ENCODE measurements at regions not wholly inside any gene's neighbourhood (a gene's known extent, or its start where the extent isn't known, plus 50 kb on each side); places are given as distances from the start of the nearest gene placed in this dataset.

GRCh38 chr1:58367217-58367616 is 179.3 kb downstream of the OMA1 start:
- no peak for DNase-seq

GRCh38 chr1:58365328-58365727 is 181.2 kb downstream of the OMA1 start:
- DNase-seq, result no peak

- no peak for DNase-seq
Observed at GRCh38 chr1:58363585-58363984, 182.9 kb downstream of the OMA1 start.

GRCh38 chr1:58361134-58361533 is 185.4 kb downstream of the OMA1 start:
- no peak for DNase-seq

- no peak for DNase-seq
Observed at GRCh38 chr1:58358346-58358745, 188.2 kb downstream of the OMA1 start.

- no peak for DNase-seq
Observed at GRCh38 chr1:58356402-58356801, 190.1 kb downstream of the OMA1 start.

GRCh38 chr1:58353168-58353567 is 193.4 kb downstream of the OMA1 start:
- no peak for DNase-seq

GRCh38 chr1:58352476-58353092 is 193.9 kb downstream of the OMA1 start:
- DNase-seq, result no peak

- DNase-seq, result no peak
Observed at GRCh38 chr1:58346036-58346355, 200.5 kb downstream of the OMA1 start.

GRCh38 chr1:58345215-58346035 is 201.1 kb downstream of the OMA1 start:
- no peak for DNase-seq

GRCh38 chr1:58340185-58340584 is 206.3 kb downstream of the OMA1 start:
- no peak for DNase-seq

- no peak for DNase-seq
Observed at GRCh38 chr1:58338081-58338480, 208.4 kb downstream of the OMA1 start.

- DNase-seq, result no peak
Observed at GRCh38 chr1:58333511-58333910, 213.0 kb downstream of the OMA1 start.

- no peak for DNase-seq
Observed at GRCh38 chr1:58331156-58331555, 215.4 kb downstream of the OMA1 start.

- DNase-seq, result no peak
Observed at GRCh38 chr1:58325866-58326265, 220.7 kb downstream of the OMA1 start.

GRCh38 chr1:58324558-58324957 is 222.0 kb downstream of the OMA1 start:
- no peak for DNase-seq

GRCh38 chr1:58318157-58319005 is 228.1 kb downstream of the OMA1 start:
- no peak for DNase-seq

GRCh38 chr1:58317694-58318093 is 228.8 kb downstream of the OMA1 start:
- DNase-seq, result no peak

- no peak for DNase-seq
Observed at GRCh38 chr1:58317086-58317485, 229.4 kb downstream of the OMA1 start.

GRCh38 chr1:58316141-58316540 is 230.4 kb downstream of the OMA1 start:
- DNase-seq, result no peak

GRCh38 chr1:58312971-58313563 is 233.5 kb downstream of the OMA1 start:
- DNase-seq, result no peak

GRCh38 chr1:58312461-58312860 is 234.1 kb downstream of the OMA1 start:
- no peak for DNase-seq

- no peak for DNase-seq
Observed at GRCh38 chr1:58310881-58311280, 235.6 kb downstream of the OMA1 start.

Data from activated CD4-positive, alpha-beta T cell treated with anti-CD3 and anti-CD28 coated beads, Interleukin-2, Interleukin-6, amounts not matched to agents 100 ng/mL and 50 ng/mL, durations not matched to agents 16 hours and 8 hours (primary cell).